GM18517 (cell line): ENCODE measurements at regions not wholly inside any gene's neighbourhood (a gene's known extent, or its start where the extent isn't known, plus 50 kb on each side); places are given as distances from the start of the nearest gene placed in this dataset.

ENCODE experiments used
- ATAC-seq: cut with Tn5 transposase; IDR thresholded peaks from one replicate; pipeline ENCODE4 v1.9.1; 2021; ENCODE audit warnings: mild to moderate bottlenecking, moderate library complexity; ENCODE audit not compliant: unreplicated experiment

- no peak for ATAC-seq
These were observed 192.2 kb downstream of the MAF start for GRCh38 chr16:79408355-79408754.

- no peak for ATAC-seq
These were observed 192.9 kb downstream of the MAF start for GRCh38 chr16:79407461-79408135.

- ATAC-seq, result no peak
These were observed 193.5 kb downstream of the MAF start for GRCh38 chr16:79407005-79407404.

GRCh38 chr16:79404571-79404970, 196.0 kb downstream of the MAF start:
- ATAC-seq, result no peak

- no peak for ATAC-seq
These were observed 197.0 kb downstream of the MAF start for GRCh38 chr16:79403534-79403933.

- ATAC-seq, result no peak
These were observed 197.6 kb downstream of the MAF start for GRCh38 chr16:79402920-79403319.

- ATAC-seq, result no peak
These were observed 198.2 kb downstream of the MAF start for GRCh38 chr16:79402356-79402755.

- no peak for ATAC-seq
These were observed 198.8 kb downstream of the MAF start for GRCh38 chr16:79401782-79402181.

- ATAC-seq, result no peak
These were observed 199.4 kb downstream of the MAF start for GRCh38 chr16:79401157-79401556.

- ATAC-seq, result no peak
These were observed 199.9 kb downstream of the MAF start for GRCh38 chr16:79400462-79401149.

GRCh38 chr16:79395591-79395990, 204.9 kb downstream of the MAF start:
- ATAC-seq, result no peak

- ATAC-seq, result no peak
These were observed 206.3 kb downstream of the MAF start for GRCh38 chr16:79394206-79394605.

GRCh38 chr16:79393564-79393963, 207.0 kb downstream of the MAF start:
- no peak for ATAC-seq

- no peak for ATAC-seq
These were observed 207.4 kb downstream of the MAF start for GRCh38 chr16:79393127-79393526.

GRCh38 chr16:79392081-79392480, 208.5 kb downstream of the MAF start:
- ATAC-seq, result no peak

GRCh38 chr16:79391395-79391794, 209.1 kb downstream of the MAF start:
- no peak for ATAC-seq

- ATAC-seq, result no peak
These were observed 210.0 kb downstream of the MAF start for GRCh38 chr16:79390481-79391051.

GRCh38 chr16:79388396-79388795, 212.1 kb downstream of the MAF start:
- ATAC-seq, result no peak

- no peak for ATAC-seq
These were observed 214.2 kb downstream of the MAF start for GRCh38 chr16:79386299-79386698.

GRCh38 chr16:79381603-79382042, 218.9 kb downstream of the MAF start:
- no peak for ATAC-seq

- no peak for ATAC-seq
These were observed 219.4 kb downstream of the MAF start for GRCh38 chr16:79380995-79381602.

- ATAC-seq, result no peak
These were observed 221.4 kb downstream of the MAF start for GRCh38 chr16:79379095-79379494.
